ENCODE measurements at regions not wholly inside any gene's neighbourhood (a gene's known extent, or its start where the extent isn't known, plus 50 kb on each side); places are given as distances from the start of the nearest gene placed in this dataset.

DNA sequence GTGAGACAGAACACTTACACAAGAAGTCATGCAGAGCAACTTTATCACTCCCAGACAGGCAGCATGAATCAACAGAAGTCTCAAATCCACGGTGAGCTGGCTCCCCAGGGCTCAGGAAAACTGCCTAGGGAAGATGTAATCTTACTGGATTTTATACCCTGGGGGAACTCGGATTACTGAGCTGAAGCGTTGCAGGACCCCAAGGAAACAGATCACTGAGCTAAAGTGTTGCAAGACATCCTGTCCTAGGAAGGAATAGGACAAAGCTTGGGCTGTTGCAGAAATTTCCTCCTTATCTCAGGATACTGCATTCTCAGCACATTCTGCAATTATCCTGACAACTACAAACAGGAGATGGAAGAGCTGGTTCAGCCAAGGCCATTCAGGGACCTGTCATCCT lies 224.8 kb downstream of the TFAP2A start:
- TF ChIP-seq SIN3A (IDR thresholded peaks at IDR 0.05; ENCODE audit: borderline replicate concordance, insufficient read depth, low read length) (no peak), POLR2AphosphoS5 (IDR thresholded peaks at IDR 0.05; ENCODE audit: low read depth, low read length) (no peak), TAF1 (IDR thresholded peaks at IDR 0.05; ENCODE audit: borderline replicate concordance, insufficient read depth, low read length) (no peak), REST (IDR thresholded peaks at IDR 0.05; ENCODE audit: insufficient read depth in 1 of 2, low read depth in 2 of 2, low read length in 2 of 2) (no peak), FOXP2 (optimal IDR thresholded peaks at IDR 0.05; ENCODE audit: borderline replicate concordance, extremely low read depth, extremely low read length, insufficient read depth) (no peak)

GRCh38 chr6:10184371-10185227 lies 230.3 kb downstream of the TFAP2A start:
- TF ChIP-seq TAF1 (IDR thresholded peaks at IDR 0.05; ENCODE audit: borderline replicate concordance, insufficient read depth, low read length) (no peak), POLR2AphosphoS5 (IDR thresholded peaks at IDR 0.05; ENCODE audit: low read depth, low read length) (no peak), FOXP2 (optimal IDR thresholded peaks at IDR 0.05; ENCODE audit: borderline replicate concordance, extremely low read depth, extremely low read length, insufficient read depth) (no peak), REST (IDR thresholded peaks at IDR 0.05; ENCODE audit: insufficient read depth in 1 of 2, low read depth in 2 of 2, low read length in 2 of 2) (no peak), SIN3A (IDR thresholded peaks at IDR 0.05; ENCODE audit: borderline replicate concordance, insufficient read depth, low read length) (no peak)

DNA sequence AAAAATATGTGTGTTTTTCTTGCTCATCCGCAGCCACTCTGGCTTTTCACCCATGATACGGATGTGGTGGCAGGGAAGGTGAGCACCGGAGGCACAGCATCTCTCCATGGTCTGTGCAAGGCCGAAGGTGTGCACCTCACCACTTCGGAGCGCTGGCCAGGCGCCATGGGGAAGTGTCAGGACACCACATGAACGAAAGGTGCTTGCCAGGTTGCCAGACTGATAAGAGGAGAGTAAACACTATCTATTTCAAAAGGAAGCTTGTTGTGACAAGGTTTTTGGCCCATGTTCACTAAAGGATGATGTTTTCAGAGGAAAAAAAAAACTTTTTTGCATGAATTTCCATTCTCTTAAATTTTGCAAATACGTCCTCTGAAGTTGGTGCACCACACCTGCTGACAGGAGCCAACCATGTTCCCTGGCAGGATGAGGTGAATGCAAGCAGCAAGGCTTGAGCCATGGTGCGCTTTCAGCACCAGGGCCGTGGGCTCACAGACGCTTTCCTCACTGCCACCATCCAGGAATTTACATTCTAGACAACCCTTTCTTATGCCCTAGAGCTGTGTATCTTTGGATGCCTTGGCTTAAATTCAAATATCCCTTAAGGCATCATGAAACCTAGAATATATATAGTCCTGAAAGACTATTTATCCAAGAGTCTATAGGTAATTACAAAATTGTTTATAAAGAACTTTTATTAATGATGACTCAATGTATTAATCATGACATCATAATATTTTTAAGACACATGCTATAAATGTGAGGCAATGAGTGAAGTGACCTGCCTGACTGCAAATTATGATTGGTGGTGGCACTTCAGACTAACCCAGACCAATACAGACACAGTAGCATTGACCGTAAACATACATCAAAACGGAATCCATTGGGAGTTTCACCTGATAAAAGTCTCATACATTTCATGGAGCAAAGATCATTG lies 234.5 kb downstream of the TFAP2A start:
- TF ChIP-seq POLR2AphosphoS5 (IDR thresholded peaks at IDR 0.05; ENCODE audit: low read depth, low read length): no peak
- TF ChIP-seq SIN3A (IDR thresholded peaks at IDR 0.05; ENCODE audit: borderline replicate concordance, insufficient read depth, low read length): no peak
- no peak for TF ChIP-seq FOXP2 (optimal IDR thresholded peaks at IDR 0.05; ENCODE audit: borderline replicate concordance, extremely low read depth, extremely low read length, insufficient read depth)
- TF ChIP-seq REST (IDR thresholded peaks at IDR 0.05; ENCODE audit: insufficient read depth in 1 of 2, low read depth in 2 of 2, low read length in 2 of 2): no peak
- no peak for TF ChIP-seq TAF1 (IDR thresholded peaks at IDR 0.05; ENCODE audit: borderline replicate concordance, insufficient read depth, low read length)

- TF ChIP-seq REST (IDR thresholded peaks at IDR 0.05; ENCODE audit: insufficient read depth in 1 of 2, low read depth in 2 of 2, low read length in 2 of 2): no peak
- no peak for TF ChIP-seq TAF1 (IDR thresholded peaks at IDR 0.05; ENCODE audit: borderline replicate concordance, insufficient read depth, low read length)
- TF ChIP-seq FOXP2 (optimal IDR thresholded peaks at IDR 0.05; ENCODE audit: borderline replicate concordance, extremely low read depth, extremely low read length, insufficient read depth): no peak
- no peak for TF ChIP-seq POLR2AphosphoS5 (IDR thresholded peaks at IDR 0.05; ENCODE audit: low read depth, low read length)
- TF ChIP-seq SIN3A (IDR thresholded peaks at IDR 0.05; ENCODE audit: borderline replicate concordance, insufficient read depth, low read length): no peak
Measured at GRCh38 chr6:10177704-10178103, 237.2 kb downstream of the TFAP2A start.

All from PFSK-1 (cell line).